OCI-LY1 (cell line): ENCODE measurements at regions not wholly inside any gene's neighbourhood (a gene's known extent, or its start where the extent isn't known, plus 50 kb on each side); places are given as distances from the start of the nearest gene placed in this dataset.

ENCODE experiments used
- H2AFZ ChIP-seq: fragments of 200-600 bp; sonication (generic), shearing (Covaris generic); 2 replicates; pipeline ENCODE4 v1.6.0; 2014; ENCODE audit warnings: antibody characterized with exemption, mild to moderate bottlenecking, low read length
- H3F3A ChIP-seq: fragments of 200-600 bp; sonication (generic), shearing (Covaris generic); 2 replicates; pipeline ENCODE4 v1.6.0; 2014; ENCODE audit warnings: mild to moderate bottlenecking, antibody characterized with exemption, low read length, moderate library complexity; ENCODE audit not compliant: insufficient read depth
- H3K27ac ChIP-seq: fragments of 200-600 bp; sonication (generic); 2 replicates; pipeline ENCODE4 v1.5.1; 2014; ENCODE audit warnings: low read length, mixed run types, mild to moderate bottlenecking, low read depth; ENCODE audit not compliant: poor library complexity, severe bottlenecking
- H3K27me3 ChIP-seq: fragments of 200-600 bp; sonication (generic); 2 replicates; pipeline ENCODE4 v1.6.0; 2014; ENCODE audit warnings: antibody characterized with exemption, mild to moderate bottlenecking, low read length, moderate library complexity; ENCODE audit not compliant: insufficient read depth
- H3K36me3 ChIP-seq: fragments of 200-600 bp; sonication (generic); 2 replicates; pipeline ENCODE4 v1.6.1; 2014; ENCODE audit warnings: mild to moderate bottlenecking, antibody characterized with exemption, low read length, moderate library complexity, mixed read lengths; ENCODE audit not compliant: insufficient read depth
- H3K4me1 ChIP-seq: fragments of 200-600 bp; sonication (generic); 2 replicates; pipeline ENCODE4 v1.5.1; 2014; ENCODE audit warnings: mild to moderate bottlenecking, low read length, moderate library complexity; ENCODE audit not compliant: insufficient read depth, severe bottlenecking
- H3K4me2 ChIP-seq: fragments of 200-600 bp; sonication (generic), shearing (Covaris generic); 2 replicates; pipeline ENCODE4 v1.6.1; 2014; ENCODE audit warnings: low read length
- H3K4me3 ChIP-seq: fragments of 200-600 bp; sonication (generic); 2 replicates; pipeline ENCODE4 v1.5.1; 2014; ENCODE audit warnings: low read length, low read depth, mild to moderate bottlenecking, mixed read lengths; ENCODE audit not compliant: poor library complexity, severe bottlenecking
- H3K79me2 ChIP-seq: fragments of 200-600 bp; shearing (Covaris generic); 2 replicates; pipeline ENCODE4 v1.6.1; 2016; ENCODE audit warnings: mixed run types, low read length, mixed read lengths; ENCODE audit not compliant: insufficient read depth
- H3K9ac ChIP-seq: fragments of 200-600 bp; sonication (generic), shearing (Covaris generic); 2 replicates; pipeline ENCODE4 v1.6.1; 2014; ENCODE audit warnings: mild to moderate bottlenecking, low read length, mixed read lengths
- H3K9me2 ChIP-seq: fragments of 200-600 bp; sonication (generic), shearing (Covaris generic); 2 replicates; pipeline ENCODE4 v1.6.1; 2014; ENCODE audit warnings: low read depth, mild to moderate bottlenecking, low read length, mixed read lengths
- H3K9me3 ChIP-seq: fragments of 200-600 bp; shearing (Covaris generic); 2 replicates; pipeline ENCODE4 v1.6.1; 2014; ENCODE audit warnings: low read length, mixed read lengths
- H4K20me1 ChIP-seq: fragments of 200-600 bp; sonication (generic), shearing (Covaris generic); 2 replicates; pipeline ENCODE4 v1.6.0; 2016; ENCODE audit warnings: mild to moderate bottlenecking, low read length; ENCODE audit not compliant: insufficient read depth
- EZH2 ChIP-seq: fragments of 200-600 bp; sonication (generic), shearing (Covaris generic); IDR thresholded peaks from 2 replicates; pipeline ENCODE4 v1.8.0; 2017; ENCODE audit warnings: borderline replicate concordance, mixed run types, mild to moderate bottlenecking, antibody characterized with exemption, low read length, moderate library complexity, mixed read lengths
- TF ChIP-seq, protein P1 (sequence below): fragments of 200-600 bp; sonication (generic), shearing (Covaris generic); IDR thresholded peaks from 2 replicates; pipeline ENCODE4 v1.5.1; 2017; ENCODE audit warnings: mild to moderate bottlenecking, antibody characterized with exemption, low read length, moderate library complexity, mixed read lengths

- no peaks in the 10 kb centered on the region for H3K79me2 ChIP-seq
- H3K36me3 ChIP-seq, result no peaks in the 10 kb centered on the region
- no peak overlapping the region for H3K27ac ChIP-seq
- H3K9me2 ChIP-seq, result no peaks in the 10 kb centered on the region
- H4K20me1 ChIP-seq, result no peaks in the 10 kb centered on the region
- H3K27me3 ChIP-seq, result no peaks in the 10 kb centered on the region
- H3K9me3 ChIP-seq, result no peaks in the 10 kb centered on the region
- TF ChIP-seq, protein P1, sequence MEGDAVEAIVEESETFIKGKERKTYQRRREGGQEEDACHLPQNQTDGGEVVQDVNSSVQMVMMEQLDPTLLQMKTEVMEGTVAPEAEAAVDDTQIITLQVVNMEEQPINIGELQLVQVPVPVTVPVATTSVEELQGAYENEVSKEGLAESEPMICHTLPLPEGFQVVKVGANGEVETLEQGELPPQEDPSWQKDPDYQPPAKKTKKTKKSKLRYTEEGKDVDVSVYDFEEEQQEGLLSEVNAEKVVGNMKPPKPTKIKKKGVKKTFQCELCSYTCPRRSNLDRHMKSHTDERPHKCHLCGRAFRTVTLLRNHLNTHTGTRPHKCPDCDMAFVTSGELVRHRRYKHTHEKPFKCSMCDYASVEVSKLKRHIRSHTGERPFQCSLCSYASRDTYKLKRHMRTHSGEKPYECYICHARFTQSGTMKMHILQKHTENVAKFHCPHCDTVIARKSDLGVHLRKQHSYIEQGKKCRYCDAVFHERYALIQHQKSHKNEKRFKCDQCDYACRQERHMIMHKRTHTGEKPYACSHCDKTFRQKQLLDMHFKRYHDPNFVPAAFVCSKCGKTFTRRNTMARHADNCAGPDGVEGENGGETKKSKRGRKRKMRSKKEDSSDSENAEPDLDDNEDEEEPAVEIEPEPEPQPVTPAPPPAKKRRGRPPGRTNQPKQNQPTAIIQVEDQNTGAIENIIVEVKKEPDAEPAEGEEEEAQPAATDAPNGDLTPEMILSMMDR, result peak; percentile 18; the same call in 1 of the 2 replicates
- no peak for TF ChIP-seq EZH2
- no peaks in the 10 kb centered on the region for H3F3A ChIP-seq
- no peak overlapping the region for H2AFZ ChIP-seq
- H3K4me3 ChIP-seq, result no peak overlapping the region
- no peaks in the 10 kb centered on the region for H3K4me1 ChIP-seq
- H3K9ac ChIP-seq, result no peak overlapping the region
- H3K4me2 ChIP-seq, result no peak overlapping the region
Observed at GRCh38 chr14:42911642-42912041, 1305.0 kb downstream of the LRFN5 start.

DNA sequence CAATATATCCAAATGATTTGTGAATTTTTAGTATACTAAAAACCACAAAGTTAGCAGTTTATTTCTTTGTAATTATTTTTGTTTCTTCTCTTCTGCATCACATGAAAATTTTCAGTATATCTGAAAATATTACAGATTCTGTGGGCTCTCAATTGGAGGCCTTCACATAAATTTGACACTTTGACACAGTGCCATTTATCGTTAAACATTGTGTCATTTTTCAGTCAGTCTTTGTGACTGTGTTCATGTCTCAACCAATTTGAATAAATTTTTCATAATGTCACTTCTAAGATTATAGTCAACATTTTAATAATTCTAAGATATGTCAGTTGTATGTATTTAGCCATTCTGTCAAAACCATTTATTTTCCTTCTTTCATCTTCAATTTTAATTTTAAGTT is 1303.0 kb downstream of the LRFN5 start:
- no peaks in the 10 kb centered on the region for H3F3A ChIP-seq
- H3K27ac ChIP-seq, result no peak overlapping the region
- no peaks in the 10 kb centered on the region for H3K9me2 ChIP-seq
- H3K9me3 ChIP-seq, result no peaks in the 10 kb centered on the region
- H3K4me2 ChIP-seq, result no peak overlapping the region
- H3K4me1 ChIP-seq, result no peaks in the 10 kb centered on the region
- H3K79me2 ChIP-seq, result no peaks in the 10 kb centered on the region
- no peaks in the 10 kb centered on the region for H3K27me3 ChIP-seq
- H3K4me3 ChIP-seq, result no peak overlapping the region
- no peaks in the 10 kb centered on the region for H3K36me3 ChIP-seq
- no peak for TF ChIP-seq EZH2
- TF ChIP-seq, protein P1, result no peak
- no peak overlapping the region for H2AFZ ChIP-seq
- no peaks in the 10 kb centered on the region for H4K20me1 ChIP-seq
- H3K9ac ChIP-seq, result no peak overlapping the region

GRCh38 chr14:42893183-42893582 is 1286.5 kb downstream of the LRFN5 start:
- H3K4me2 ChIP-seq, result no peak overlapping the region
- no peaks in the 10 kb centered on the region for H3K9me2 ChIP-seq
- no peaks in the 10 kb centered on the region for H3K4me1 ChIP-seq
- no peak for TF ChIP-seq EZH2
- TF ChIP-seq, protein P1, result no peak
- H3F3A ChIP-seq, result no peaks in the 10 kb centered on the region
- H3K36me3 ChIP-seq, result no peaks in the 10 kb centered on the region
- no peak overlapping the region for H3K27ac ChIP-seq
- H2AFZ ChIP-seq, result no peak overlapping the region
- no peaks in the 10 kb centered on the region for H3K79me2 ChIP-seq
- H4K20me1 ChIP-seq, result no peaks in the 10 kb centered on the region
- H3K27me3 ChIP-seq, result no peaks in the 10 kb centered on the region
- H3K9me3 ChIP-seq, result no peaks in the 10 kb centered on the region
- H3K9ac ChIP-seq, result no peak overlapping the region
- H3K4me3 ChIP-seq, result no peak overlapping the region
